Calu3 (cell line): ENCODE measurements at regions not wholly inside any gene's neighbourhood (a gene's known extent, or its start where the extent isn't known, plus 50 kb on each side); places are given as distances from the start of the nearest gene placed in this dataset.

Experiments
- BruUV-seq: library from RNA; stranded (reverse); fragments of 400-500 nt; replicated peaks from 2 replicates; lab custom pipeline; 2021; lab: Mats Ljungman, UMichigan
- CTCF ChIA-PET: fragments of 300-600 bp; sonication (Branson Sonifier 250); formaldehyde crosslinking; loops from one replicate; lab custom pipeline; 2022; ENCODE audit warnings: antibody characterized with exemption; lab: Charles Lee
- DNase-seq: peaks from one replicate; pipeline ENCODE4 v3.0.0; 2022
- H3K27ac Mint-ChIP-seq: one replicate; pipeline ENCODE4 v1.8.0; 2022; ENCODE audit warnings: mixed read lengths; ENCODE audit not compliant: unreplicated experiment
- H3K27me3 Mint-ChIP-seq: one replicate; pipeline ENCODE4 v1.8.0; 2022; ENCODE audit warnings: mixed read lengths; ENCODE audit not compliant: unreplicated experiment
- H3K36me3 Mint-ChIP-seq: one replicate; pipeline ENCODE4 v1.8.0; 2022; ENCODE audit warnings: mild to moderate bottlenecking, moderate library complexity, mixed read lengths; ENCODE audit not compliant: insufficient read depth, unreplicated experiment
- H3K4me1 Mint-ChIP-seq: one replicate; pipeline ENCODE4 v1.8.0; 2022; ENCODE audit warnings: mild to moderate bottlenecking, low read depth, mixed read lengths; ENCODE audit not compliant: unreplicated experiment
- H3K4me3 Mint-ChIP-seq: one replicate; pipeline ENCODE4 v1.8.0; 2022; ENCODE audit warnings: mild to moderate bottlenecking, low read depth, moderate library complexity, mixed read lengths; ENCODE audit not compliant: unreplicated experiment
- H3K9me3 Mint-ChIP-seq: one replicate; pipeline ENCODE4 v1.8.0; 2022; ENCODE audit warnings: low read depth, mixed read lengths; ENCODE audit not compliant: unreplicated experiment
- CTCF ChIP-seq: fragments of 200-600 bp; IDR thresholded peaks from one replicate; pipeline ENCODE4 v1.8.0; 2022; ENCODE audit warnings: antibody characterized with exemption; ENCODE audit not compliant: unreplicated experiment
- intact Hi-C: fragments of 100-400 bp; cut with micrococcal nuclease; formaldehyde crosslinking; loops from one replicate; pipeline ENCODE4 v1.10.0; 2022; ENCODE audit not compliant: unreplicated experiment

- Mint-ChIP-seq H3K9me3 (peaks cover 2% of the 10 kb centered on the region), H3K27ac (no peak overlapping the region), H3K4me1 (peaks cover 10% of the 10 kb centered on the region), H3K27me3 (no peaks in the 10 kb centered on the region), H3K4me3 (no peak overlapping the region), H3K36me3 (no peaks in the 10 kb centered on the region)
- DNase-seq, result peak; percentile 34
- peak; percentile 56 for TF ChIP-seq CTCF
- no TSS peak for BruUV-seq
- intact Hi-C loops, result loop anchor here (2.0 to 5.0 kb wide), 2 partner anchors 563 to 710 kb away; partner anchors contain the start of gene SEMA3D
- CTCF ChIA-PET, result no interaction called here
Measured at GRCh38 chr7:85750454-85750949, 563.6 kb upstream of the SEMA3D start.

GRCh38 chr7:85749696-85750453 lies 563.0 kb upstream of the SEMA3D start:
- peaks cover 10% of the 10 kb centered on the region for H3K4me1 Mint-ChIP-seq
- H3K27ac Mint-ChIP-seq, result no peak overlapping the region
- no peak for DNase-seq
- no TSS peak for BruUV-seq
- H3K9me3 Mint-ChIP-seq, result peaks cover 4% of the 10 kb centered on the region
- CTCF ChIA-PET, result no interaction called here
- H3K36me3 Mint-ChIP-seq, result no peaks in the 10 kb centered on the region
- no peak for TF ChIP-seq CTCF
- intact Hi-C loops, result loop anchor here (2.0 to 10.0 kb wide), 3 partner anchors 285 to 709 kb away; partner anchors contain the start of gene SEMA3D
- H3K27me3 Mint-ChIP-seq, result no peaks in the 10 kb centered on the region
- H3K4me3 Mint-ChIP-seq, result no peak overlapping the region

GRCh38 chr7:85748861-85749260 lies 562.0 kb upstream of the SEMA3D start:
- Mint-ChIP-seq H3K4me1 (peaks cover 10% of the 10 kb centered on the region), H3K4me3 (no peak overlapping the region), H3K27me3 (no peaks in the 10 kb centered on the region), H3K27ac (peak overlapping the region; percentile 37), H3K9me3 (peaks cover 4% of the 10 kb centered on the region), H3K36me3 (no peaks in the 10 kb centered on the region)
- BruUV-seq, result no TSS peak
- CTCF ChIA-PET, result no interaction called here
- intact Hi-C loops, result loop anchor here (10.0 kb wide), 1 partner anchor 284 kb away; no protein-coding TSS in a partner anchor
- peak; percentile 20 for DNase-seq
- no peak for TF ChIP-seq CTCF

- no peak for TF ChIP-seq CTCF
- CTCF ChIA-PET, result no interaction called here
- peaks cover 2% of the 10 kb centered on the region for H3K9me3 Mint-ChIP-seq
- no peaks in the 10 kb centered on the region for H3K36me3 Mint-ChIP-seq
- no TSS peak for BruUV-seq
- H3K27me3 Mint-ChIP-seq, result no peaks in the 10 kb centered on the region
- DNase-seq, result no peak
- no peak overlapping the region for H3K4me3 Mint-ChIP-seq
- intact Hi-C loops, result no loop called here
- H3K27ac Mint-ChIP-seq, result no peak overlapping the region
- peaks cover 18% of the 10 kb centered on the region for H3K4me1 Mint-ChIP-seq
Measured at GRCh38 chr7:85737426-85737825, 550.6 kb upstream of the SEMA3D start.
